HEK293 (cell line): ENCODE measurements at regions not wholly inside any gene's neighbourhood (a gene's known extent, or its start where the extent isn't known, plus 50 kb on each side); places are given as distances from the start of the nearest gene placed in this dataset.

Experiments used
- CTCF ChIA-PET: fragments of 350-600 bp; formaldehyde crosslinking; extraction: SDS; loops from one replicate; lab custom pipeline; 2021; ENCODE audit warnings: antibody characterized with exemption; lab: Yijun Ruan, JAX
- POLR2A ChIA-PET: fragments of 300-600 bp; formaldehyde crosslinking; extraction: SDS; loops from one replicate; lab custom pipeline; 2020; ENCODE audit warnings: antibody characterized with exemption, inconsistent platforms; lab: Yijun Ruan, JAX
- H3K27ac ChIP-seq: fragments of 200-500 bp; sonication (Bioruptor generic); 2 replicates; pipeline ENCODE4 v1.5.1; 2014; ENCODE audit warnings: low read depth, low read length, control low read depth, inconsistent platforms; ENCODE audit errors: extremely low read depth
- H3K36me3 ChIP-seq, 2 experiments: fragments of 200-500 bp in 1 of 2; sonication (Bioruptor generic) in 1 of 2; 1 replicate in 1 of 2; 2 replicates in 1 of 2; pipeline ENCODE4 v1.5.1; 2014 to 2017; ENCODE audit warnings: inconsistent platforms in 2 of 2, low read length in 2 of 2; ENCODE audit not compliant: control insufficient read depth in 2 of 2, insufficient read depth in 1 of 2
- H3K4me1 ChIP-seq: fragments of 200-500 bp; sonication (Bioruptor generic); 2 replicates; pipeline ENCODE4 v1.5.1; 2014; ENCODE audit warnings: mild to moderate bottlenecking, low read length, inconsistent platforms; ENCODE audit not compliant: control insufficient read depth, insufficient read depth
- H3K4me3 ChIP-seq: 2 replicates; pipeline ENCODE4 v1.5.1; 2011; ENCODE audit warnings: low read depth, mild to moderate bottlenecking, control low read depth, low read length, moderate library complexity
- H3K9me3 ChIP-seq: fragments of 200-500 bp; sonication (Bioruptor generic); 2 replicates; pipeline ENCODE4 v1.5.1; 2014; ENCODE audit warnings: low read depth, low read length, inconsistent platforms; ENCODE audit not compliant: control insufficient read depth, insufficient read depth
- GFI1B ChIP-seq: fragments of 450-650 bp; formaldehyde crosslinking; IDR thresholded peaks from 2 replicates; pipeline ENCODE4 v1.5.1; 2016; ENCODE audit warnings: missing biosample characterization, missing genetic modification characterization
- HOXC10 ChIP-seq: sonication (generic); formaldehyde crosslinking; IDR thresholded peaks from 2 replicates; pipeline ENCODE4 v1.8.1; 2023; ENCODE audit warnings: mild to moderate bottlenecking, missing genetic modification reagents
- INSM2 ChIP-seq: fragments of 450-650 bp; formaldehyde crosslinking; IDR thresholded peaks from 2 replicates; pipeline ENCODE4 v1.5.1; 2016; ENCODE audit warnings: missing biosample characterization, missing genetic modification characterization
- KLF7 ChIP-seq: fragments of 450-650 bp; formaldehyde crosslinking; IDR thresholded peaks from 2 replicates; pipeline ENCODE4 v1.5.1; 2016; ENCODE audit warnings: missing biosample characterization, missing genetic modification characterization, borderline replicate concordance
- MEIS1 ChIP-seq: sonication (generic); formaldehyde crosslinking; IDR thresholded peaks from 2 replicates; pipeline ENCODE4 v1.8.1; 2022; ENCODE audit warnings: missing genetic modification reagents, mild to moderate bottlenecking, borderline replicate concordance
- SCRT2 ChIP-seq: fragments of 450-650 bp; formaldehyde crosslinking; IDR thresholded peaks from 2 replicates; pipeline ENCODE4 v1.5.1; 2016; ENCODE audit warnings: missing biosample characterization, missing genetic modification characterization
- TCF7L2 ChIP-seq: IDR thresholded peaks from 2 replicates; pipeline ENCODE4 v1.6.1; 2011; ENCODE audit warnings: low read depth, mild to moderate bottlenecking, inconsistent platforms, low read length, moderate library complexity, borderline replicate concordance
- ZBTB1 ChIP-seq: fragments of 450-650 bp; formaldehyde crosslinking; IDR thresholded peaks from 2 replicates; pipeline ENCODE4 v1.5.1; 2016; ENCODE audit warnings: missing biosample characterization, missing genetic modification characterization
- ZFP69B ChIP-seq: fragments of 450-650 bp; formaldehyde crosslinking; IDR thresholded peaks from 2 replicates; pipeline ENCODE4 v1.5.1; 2016; ENCODE audit warnings: missing biosample characterization, missing genetic modification characterization
- ZNF184 ChIP-seq: fragments of 450-650 bp; IDR thresholded peaks from 2 replicates; pipeline ENCODE4 v1.5.1; 2018; ENCODE audit warnings: missing biosample characterization, mild to moderate bottlenecking, missing genetic modification characterization
- ZNF211 ChIP-seq: fragments of 450-650 bp; formaldehyde crosslinking; IDR thresholded peaks from 2 replicates; pipeline ENCODE4 v1.5.1; 2016; ENCODE audit warnings: low read depth, missing biosample characterization, missing genetic modification characterization
- ZNF221 ChIP-seq: fragments of 450-650 bp; formaldehyde crosslinking; IDR thresholded peaks from 2 replicates; pipeline ENCODE4 v1.5.1; 2017; ENCODE audit warnings: missing biosample characterization, missing genetic modification characterization, borderline replicate concordance
- ZNF302 ChIP-seq: fragments of 450-650 bp; formaldehyde crosslinking; IDR thresholded peaks from 2 replicates; pipeline ENCODE4 v1.5.1; 2016; ENCODE audit warnings: missing biosample characterization, missing genetic modification characterization, low read depth
- ZNF416 ChIP-seq: fragments of 450-650 bp; formaldehyde crosslinking; IDR thresholded peaks from 2 replicates; pipeline ENCODE4 v1.5.1; 2016; ENCODE audit warnings: missing biosample characterization, missing genetic modification characterization
- ZNF510 ChIP-seq: fragments of 450-650 bp; formaldehyde crosslinking; IDR thresholded peaks from 2 replicates; pipeline ENCODE4 v1.5.1; 2018; ENCODE audit warnings: mild to moderate bottlenecking, missing genetic modification characterization, missing biosample characterization; ENCODE audit not compliant: insufficient replicate concordance
- ZNF544 ChIP-seq: fragments of 450-650 bp; formaldehyde crosslinking; IDR thresholded peaks from 2 replicates; pipeline ENCODE4 v1.5.0; 2017; ENCODE audit warnings: missing biosample characterization, missing genetic modification characterization
- ZNF549 ChIP-seq: fragments of 450-650 bp; IDR thresholded peaks from 2 replicates; pipeline ENCODE4 v1.5.1; 2018; ENCODE audit warnings: missing biosample characterization, missing genetic modification characterization, mild to moderate bottlenecking, inconsistent platforms, moderate library complexity
- ZNF580 ChIP-seq: fragments of 450-650 bp; formaldehyde crosslinking; IDR thresholded peaks from 2 replicates; pipeline ENCODE4 v1.5.1; 2016; ENCODE audit warnings: missing biosample characterization, missing genetic modification characterization
- ZNF629 ChIP-seq: fragments of 450-650 bp; formaldehyde crosslinking; IDR thresholded peaks from 2 replicates; pipeline ENCODE4 v1.5.1; 2017; ENCODE audit warnings: missing biosample characterization, missing genetic modification characterization
- ZNF660 ChIP-seq: fragments of 450-650 bp; IDR thresholded peaks from 2 replicates; pipeline ENCODE4 v1.5.1; 2018; ENCODE audit warnings: missing biosample characterization, mild to moderate bottlenecking, missing genetic modification characterization
- ZNF747 ChIP-seq: fragments of 450-650 bp; formaldehyde crosslinking; IDR thresholded peaks from 2 replicates; pipeline ENCODE4 v1.5.1; 2016; ENCODE audit warnings: missing biosample characterization, missing genetic modification characterization
- TF ChIP-seq, protein P1 (sequence below): sonication (generic); formaldehyde crosslinking; IDR thresholded peaks from 2 replicates; pipeline ENCODE4 v1.8.1; 2022; ENCODE audit warnings: mild to moderate bottlenecking, moderate library complexity, missing genetic modification reagents

DNA sequence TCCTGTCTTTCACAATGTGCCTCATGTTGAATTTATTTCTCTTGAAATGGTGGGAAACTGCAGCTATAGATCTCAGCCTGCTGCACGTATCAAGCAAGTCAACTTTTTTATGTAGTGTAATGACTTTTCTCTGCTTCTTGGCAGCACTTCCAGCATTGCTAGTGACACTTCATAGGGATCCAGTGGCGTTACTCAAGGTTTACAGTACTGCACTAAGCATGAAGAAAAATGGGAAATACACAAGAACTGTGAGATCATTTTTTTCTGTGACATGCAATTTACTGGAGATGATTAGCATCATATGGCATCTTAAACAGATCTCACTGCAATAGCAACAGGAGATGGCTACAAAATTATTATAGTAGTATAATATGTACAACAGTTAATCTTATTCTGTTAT, 90.9 kb downstream of the POLR1F start:
- POLR2A ChIA-PET = no interaction called here
- CTCF ChIA-PET = no interaction called here
- no peaks in the 10 kb centered on the region for H3K9me3 ChIP-seq
- no peak overlapping the region for H3K4me3 ChIP-seq
- TF ChIP-seq ZFP69B (tag by site-specific recombination) = no peak
- no peak for TF ChIP-seq ZNF629 (tag by site-specific recombination)
- TF ChIP-seq ZBTB1 (tag by site-specific recombination) = no peak
- no peaks in the 10 kb centered on the region for H3K36me3 ChIP-seq
- no peak overlapping the region for H3K27ac ChIP-seq
- no peaks in the 10 kb centered on the region for H3K4me1 ChIP-seq

GRCh38 chr7:19610194-19610943, 98.5 kb downstream of the POLR1F start:
- ChIA-PET POLR2A (no interaction called here), CTCF (no interaction called here)
- Histone ChIP-seq H3K4me1 (no peaks in the 10 kb centered on the region), H3K36me3 (no peaks in the 10 kb centered on the region), H3K9me3 (no peaks in the 10 kb centered on the region), H3K4me3 (no peak overlapping the region), H3K27ac (no peak overlapping the region)
- no peak for TF ChIP-seq MEIS1 (CRISPR knock-in tag)
- no peak for TF ChIP-seq ZNF660 (tag by site-specific recombination)
- TF ChIP-seq ZNF184 (tag by site-specific recombination) = no peak
- TF ChIP-seq ZNF510 = no peak
- TF ChIP-seq, protein P1, sequence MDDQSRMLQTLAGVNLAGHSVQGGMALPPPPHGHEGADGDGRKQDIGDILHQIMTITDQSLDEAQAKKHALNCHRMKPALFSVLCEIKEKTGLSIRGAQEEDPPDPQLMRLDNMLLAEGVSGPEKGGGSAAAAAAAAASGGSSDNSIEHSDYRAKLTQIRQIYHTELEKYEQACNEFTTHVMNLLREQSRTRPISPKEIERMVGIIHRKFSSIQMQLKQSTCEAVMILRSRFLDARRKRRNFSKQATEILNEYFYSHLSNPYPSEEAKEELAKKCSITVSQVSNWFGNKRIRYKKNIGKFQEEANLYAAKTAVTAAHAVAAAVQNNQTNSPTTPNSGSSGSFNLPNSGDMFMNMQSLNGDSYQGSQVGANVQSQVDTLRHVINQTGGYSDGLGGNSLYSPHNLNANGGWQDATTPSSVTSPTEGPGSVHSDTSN (CRISPR knock-in tag) = no peak
- no peak for TF ChIP-seq HOXC10
- TF ChIP-seq ZNF747 (tag by site-specific recombination) = no peak
- no peak for TF ChIP-seq ZNF302 (tag by site-specific recombination)
- no peak for TF ChIP-seq KLF7 (tag by site-specific recombination)
- TF ChIP-seq ZNF549 = no peak

GRCh38 chr7:19589446-19589845, 119.4 kb downstream of the POLR1F start:
- Histone ChIP-seq H3K27ac (no peak overlapping the region), H3K9me3 (no peaks in the 10 kb centered on the region), H3K4me1 (no peaks in the 10 kb centered on the region), H3K36me3 (no peaks in the 10 kb centered on the region), H3K4me3 (no peak overlapping the region)
- POLR2A ChIA-PET = no interaction called here
- TF ChIP-seq ZNF211 (tag by site-specific recombination) (no peak), ZNF580 (no peak), TCF7L2 (no peak), GFI1B (tag by site-specific recombination) (no peak), SCRT2 (tag by site-specific recombination) (no peak), ZNF416 (tag by site-specific recombination) (no peak), INSM2 (no peak), ZNF544 (tag by site-specific recombination) (no peak), ZNF221 (no peak)
- CTCF ChIA-PET = interaction anchor here (0.6 kb wide), 1 partner anchor 42 kb away, joined by 3 read pairs; no protein-coding TSS in a partner anchor
